ENCODE measurements at regions not wholly inside any gene's neighbourhood (a gene's known extent, or its start where the extent isn't known, plus 50 kb on each side); places are given as distances from the start of the nearest gene placed in this dataset.

GRCh38 chr13:76020421-76020955 is 384.4 kb downstream of the LMO7 start:
- H3K9me3 ChIP-seq, result no peaks in the 10 kb centered on the region
- no peak for TF ChIP-seq CTCF (IDR thresholded peaks at IDR 0.05; ENCODE audit: low read depth, low read length)

GRCh38 chr13:76019421-76020044 is 383.4 kb downstream of the LMO7 start:
- no peak overlapping the region for H3K4me3 ChIP-seq (ENCODE audit: low read depth, low read length)
- H3K4me1 ChIP-seq, result no peaks in the 10 kb centered on the region
- no peaks in the 10 kb centered on the region for H3K36me3 ChIP-seq
- TF ChIP-seq CTCF (IDR thresholded peaks at IDR 0.05; ENCODE audit: low read depth, low read length), result peak; percentile 75
- DNase-seq, result peak; percentile 59
- H3K27me3 ChIP-seq, result no peaks in the 10 kb centered on the region
- no peaks in the 10 kb centered on the region for H3K9me3 ChIP-seq

More at GRCh38 chr13:76020421-76020955, 384.4 kb downstream of the LMO7 start:
- Histone ChIP-seq H3K4me3 (ENCODE audit: low read depth, low read length) (no peak overlapping the region), H3K4me1 (no peaks in the 10 kb centered on the region), H3K27me3 (no peaks in the 10 kb centered on the region), H3K36me3 (no peaks in the 10 kb centered on the region)
- no peak for DNase-seq

GRCh38 chr13:76017861-76018556 is 381.9 kb downstream of the LMO7 start:
- Histone ChIP-seq H3K4me1 (no peaks in the 10 kb centered on the region), H3K4me3 (ENCODE audit: low read depth, low read length) (no peak overlapping the region), H3K36me3 (no peaks in the 10 kb centered on the region), H3K9me3 (no peaks in the 10 kb centered on the region), H3K27me3 (no peaks in the 10 kb centered on the region)
- no peak for TF ChIP-seq CTCF (IDR thresholded peaks at IDR 0.05; ENCODE audit: low read depth, low read length)
- DNase-seq, result no peak

- no peaks in the 10 kb centered on the region for H3K9me3 ChIP-seq
- peak; percentile 73 for TF ChIP-seq CTCF (IDR thresholded peaks at IDR 0.05; ENCODE audit: low read depth, low read length)
- H3K4me3 ChIP-seq (ENCODE audit: low read depth, low read length), result no peak overlapping the region
- H3K4me1 ChIP-seq, result no peaks in the 10 kb centered on the region
- H3K36me3 ChIP-seq, result no peaks in the 10 kb centered on the region
- no peaks in the 10 kb centered on the region for H3K27me3 ChIP-seq
- peak; percentile 38 for DNase-seq
Measured at GRCh38 chr13:76016799-76017400, 380.8 kb downstream of the LMO7 start.

- H3K4me1 ChIP-seq, result no peaks in the 10 kb centered on the region
- H3K36me3 ChIP-seq, result no peaks in the 10 kb centered on the region
- H3K9me3 ChIP-seq, result no peaks in the 10 kb centered on the region
- no peak for TF ChIP-seq CTCF (IDR thresholded peaks at IDR 0.05; ENCODE audit: low read depth, low read length)
- no peak overlapping the region for H3K4me3 ChIP-seq (ENCODE audit: low read depth, low read length)
- no peaks in the 10 kb centered on the region for H3K27me3 ChIP-seq
- DNase-seq, result no peak
Measured at GRCh38 chr13:76014406-76015318, 378.5 kb downstream of the LMO7 start.
